HCT116 (cell line): ENCODE measurements at regions not wholly inside any gene's neighbourhood (a gene's known extent, or its start where the extent isn't known, plus 50 kb on each side); places are given as distances from the start of the nearest gene placed in this dataset.

Experiments
- ATAC-seq: fragments of 200-7000 bp; cut with Tn5 transposase; 2 replicates; pipeline ENCODE4 v1.9.1; 2020; ENCODE audit warnings: mild to moderate bottlenecking, moderate library complexity
- BruUV-seq: library from RNA; stranded (reverse); fragments of 400-500 nt; replicated peaks from 2 replicates; lab custom pipeline; 2021; lab: Mats Ljungman, UMichigan
- CTCF ChIA-PET: fragments of 300-600 bp; sonication (Branson Sonifier 250); formaldehyde crosslinking; loops from one replicate; lab custom pipeline; 2021; ENCODE audit warnings: antibody characterized with exemption; lab: Charles Lee
- POLR2A ChIA-PET: fragments of 300-600, 350-600 bp; sonication (Branson Sonifier 250); formaldehyde crosslinking; loops from one replicate; lab custom pipeline; 2021; ENCODE audit warnings: antibody characterized with exemption; lab: Charles Lee
- RAD21 ChIA-PET, 2 experiments: fragments of 300-600 bp; sonication (Branson Sonifier 250); formaldehyde crosslinking; loops; one replicate each; lab custom pipeline; 2023; ENCODE audit warnings: low total read pairs in 2 of 2; ENCODE audit not compliant: uncharacterized antibody in 2 of 2, unreplicated experiment in 2 of 2, low non-redundant PET in 1 of 2; lab: Charles Lee
- DNase-seq: peaks from one replicate; pipeline ENCODE4 v3.0.0-alpha.2; 2010; ENCODE audit warnings: low read depth, low spot score
- H2AFZ ChIP-seq: fragments of 200-600 bp; shearing (Covaris generic), sonication (generic); 2 replicates; pipeline ENCODE4 v1.6.1; 2017; ENCODE audit warnings: low read depth, mixed run types, mixed read lengths, antibody characterized with exemption, low read length; ENCODE audit not compliant: poor library complexity, severe bottlenecking
- H3K27ac ChIP-seq: 2 replicates; pipeline ENCODE4 v1.5.1; 2012; ENCODE audit warnings: low read depth, low read length
- H3K27me3 ChIP-seq: fragments of 200-600 bp; sonication (generic); 2 replicates; pipeline ENCODE4 v1.6.1; 2016; ENCODE audit warnings: mixed run types, low read length, mixed read lengths; ENCODE audit not compliant: insufficient read depth
- H3K36me3 ChIP-seq, 2 experiments: fragments of 200-500 bp in 1 of 2; fragments of 200-600 bp in 1 of 2; sonication (Bioruptor generic) in 1 of 2; sonication (generic) in 1 of 2; 2 replicates each; pipeline versions ENCODE4 v1.5.1 to v1.6.1; 2014 to 2016; ENCODE audit warnings: low read length in 2 of 2, inconsistent platforms in 1 of 2, mixed read lengths in 1 of 2, mixed run types in 1 of 2; ENCODE audit not compliant: insufficient read depth in 2 of 2, control insufficient read depth in 1 of 2
- H3K4me1 ChIP-seq, 2 experiments: fragments of 200-600 bp in 1 of 2; sonication (generic) in 1 of 2; 2 replicates each; pipeline versions ENCODE4 v1.5.1 to v1.6.1; 2012 to 2017; ENCODE audit warnings: low read length in 2 of 2, inconsistent platforms in 1 of 2, mild to moderate bottlenecking in 1 of 2, mixed read lengths in 1 of 2, mixed run types in 1 of 2, moderate library complexity in 1 of 2; ENCODE audit not compliant: insufficient read depth in 2 of 2, control insufficient read depth in 1 of 2
- H3K4me2 ChIP-seq: fragments of 200-600 bp; sonication (generic); 2 replicates; pipeline ENCODE4 v1.6.1; 2017; ENCODE audit warnings: mixed run types, low read length, mixed read lengths
- H3K4me3 ChIP-seq, 2 experiments: fragments of 200-600 bp in 1 of 2; sonication (generic) in 1 of 2; replicated peaks in 1 of 2; 2 replicates each; pipeline ENCODE4 v1.5.1; 2011 to 2016; ENCODE audit warnings: low read length in 2 of 2, control low read depth in 1 of 2, low read depth in 1 of 2, mild to moderate bottlenecking in 1 of 2, mixed read lengths in 1 of 2, mixed run types in 1 of 2
- H3K79me2 ChIP-seq: fragments of 200-600 bp; sonication (generic); 2 replicates; pipeline ENCODE4 v1.6.1; 2017; ENCODE audit warnings: mild to moderate bottlenecking, mixed run types, low read length, moderate library complexity, mixed read lengths; ENCODE audit not compliant: insufficient read depth
- H3K9ac ChIP-seq: fragments of 200-600 bp; sonication (generic); 2 replicates; pipeline ENCODE4 v1.6.1; 2016; ENCODE audit warnings: low read length, mixed read lengths
- H3K9me2 ChIP-seq: fragments of 200-600 bp; sonication (generic), shearing (Covaris generic); 2 replicates; pipeline ENCODE4 v1.6.1; 2017; ENCODE audit warnings: mixed run types, mild to moderate bottlenecking, moderate library complexity; ENCODE audit not compliant: insufficient read depth
- H3K9me3 ChIP-seq, 2 experiments: fragments of 200-500 bp in 1 of 2; fragments of 200-600 bp in 1 of 2; sonication (Bioruptor generic) in 1 of 2; sonication (generic) in 1 of 2; 2 replicates each; pipeline ENCODE4 v1.6.1; 2014 to 2017; ENCODE audit warnings: low read length in 2 of 2, mixed read lengths in 2 of 2, inconsistent platforms in 1 of 2, low read depth in 1 of 2, mild to moderate bottlenecking in 1 of 2, mixed run types in 1 of 2, moderate library complexity in 1 of 2; ENCODE audit not compliant: control insufficient read depth in 1 of 2, insufficient read depth in 1 of 2
- H4K20me1 ChIP-seq: fragments of 200-600 bp; sonication (generic), shearing (Covaris generic); 2 replicates; pipeline ENCODE4 v1.6.1; 2017; ENCODE audit warnings: mixed run types, mild to moderate bottlenecking, moderate library complexity; ENCODE audit not compliant: insufficient read depth
- CBX3 ChIP-seq: IDR thresholded peaks from 2 replicates; pipeline ENCODE4 v1.6.1; 2012; ENCODE audit warnings: low read depth
- CEBPB ChIP-seq: IDR thresholded peaks from 2 replicates; pipeline ENCODE4 v1.6.1; 2012; ENCODE audit warnings: low read depth
- EZH2phosphoT487 ChIP-seq: fragments of 200-600 bp; IDR thresholded peaks from 2 replicates; pipeline ENCODE4 v1.6.1; 2018; ENCODE audit warnings: antibody characterized with exemption, borderline replicate concordance
- MAX ChIP-seq: IDR thresholded peaks from 2 replicates; pipeline ENCODE4 v1.6.1; 2012
- RAD21 ChIP-seq: IDR thresholded peaks from 2 replicates; pipeline ENCODE4 v1.6.1; 2012; ENCODE audit warnings: low read depth, mild to moderate bottlenecking
- REST ChIP-seq: IDR thresholded peaks from 2 replicates; pipeline ENCODE4 v1.6.1; 2012; ENCODE audit warnings: low read depth
- SP1 ChIP-seq: IDR thresholded peaks from 2 replicates; pipeline ENCODE4 v1.6.1; 2012; ENCODE audit warnings: low read depth
- TCF7L2 ChIP-seq: IDR thresholded peaks from 2 replicates; pipeline ENCODE4 v1.7.0; 2011; ENCODE audit warnings: borderline replicate concordance, inconsistent platforms; ENCODE audit not compliant: insufficient read depth, insufficient read length; ENCODE audit errors: extremely low read depth
- intact Hi-C: fragments of 100-400 bp; cut with micrococcal nuclease; formaldehyde crosslinking; loops from 2 replicates; pipeline ENCODE4 v1.10.0; 2022
- TF ChIP-seq, protein P1 (sequence below), 3 experiments: fragments of 200-600 bp in 1 of 3; sonication (generic) in 1 of 3; IDR thresholded peaks in 2 of 3; conservative IDR thresholded peaks in 1 of 3; 2 replicates each; pipeline ENCODE4 v1.5.1; 2012 to 2017; ENCODE audit warnings: low read depth in 2 of 3, low read length in 2 of 3, antibody characterized with exemption in 1 of 3, borderline replicate concordance in 1 of 3, control low read depth in 1 of 3, mild to moderate bottlenecking in 1 of 3, mixed read lengths in 1 of 3, mixed run types in 1 of 3, moderate library complexity in 1 of 3; ENCODE audit not compliant: insufficient read depth in 1 of 3

DNA sequence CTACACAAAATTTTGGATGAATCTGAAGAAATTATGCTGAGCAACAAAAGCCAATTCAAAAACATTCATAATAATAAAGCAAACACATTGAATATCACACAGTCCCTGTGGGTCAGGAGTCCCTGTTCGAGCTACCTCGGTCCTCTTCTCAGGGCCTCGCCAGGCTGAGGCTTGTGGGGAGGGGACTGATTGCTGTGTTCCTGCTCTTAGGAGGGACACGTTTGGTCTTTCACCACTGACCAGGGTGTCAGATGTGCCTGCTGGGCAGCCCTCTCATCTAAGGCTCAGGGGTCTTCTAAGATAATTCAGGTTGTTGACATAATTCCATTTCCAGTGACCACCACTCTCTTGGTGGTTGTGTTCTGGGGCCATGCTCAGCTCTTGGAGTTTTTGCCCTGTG, 233.8 kb upstream of the PPP2R2D start:
- no peak overlapping the region for H3K4me2 ChIP-seq
- ATAC-seq: no peak
- no peak overlapping the region for H3K27ac ChIP-seq
- ChIA-PET RAD21 (no interaction called here), POLR2A (no interaction called here), CTCF (no interaction called here)
- H4K20me1 ChIP-seq: no peaks in the 10 kb centered on the region
- H3K27me3 ChIP-seq: 0 out of 2 replicates have a peak, but pooled peaks cover 3% of the 10 kb centered on the region
- intact Hi-C loops: no loop called here
- no peak overlapping the region for H3K4me3 ChIP-seq
- no peaks in the 10 kb centered on the region for H3K4me1 ChIP-seq
- DNase-seq: no peak
- TF ChIP-seq, protein P1, sequence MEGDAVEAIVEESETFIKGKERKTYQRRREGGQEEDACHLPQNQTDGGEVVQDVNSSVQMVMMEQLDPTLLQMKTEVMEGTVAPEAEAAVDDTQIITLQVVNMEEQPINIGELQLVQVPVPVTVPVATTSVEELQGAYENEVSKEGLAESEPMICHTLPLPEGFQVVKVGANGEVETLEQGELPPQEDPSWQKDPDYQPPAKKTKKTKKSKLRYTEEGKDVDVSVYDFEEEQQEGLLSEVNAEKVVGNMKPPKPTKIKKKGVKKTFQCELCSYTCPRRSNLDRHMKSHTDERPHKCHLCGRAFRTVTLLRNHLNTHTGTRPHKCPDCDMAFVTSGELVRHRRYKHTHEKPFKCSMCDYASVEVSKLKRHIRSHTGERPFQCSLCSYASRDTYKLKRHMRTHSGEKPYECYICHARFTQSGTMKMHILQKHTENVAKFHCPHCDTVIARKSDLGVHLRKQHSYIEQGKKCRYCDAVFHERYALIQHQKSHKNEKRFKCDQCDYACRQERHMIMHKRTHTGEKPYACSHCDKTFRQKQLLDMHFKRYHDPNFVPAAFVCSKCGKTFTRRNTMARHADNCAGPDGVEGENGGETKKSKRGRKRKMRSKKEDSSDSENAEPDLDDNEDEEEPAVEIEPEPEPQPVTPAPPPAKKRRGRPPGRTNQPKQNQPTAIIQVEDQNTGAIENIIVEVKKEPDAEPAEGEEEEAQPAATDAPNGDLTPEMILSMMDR (IDR thresholded peaks at IDR 0.05 in 2 of 3, conservative IDR thresholded peaks at IDR 0.05 in 1 of 3; ENCODE audit: borderline replicate concordance in 1 of 3, insufficient read depth in 1 of 3, low read depth in 2 of 3, low read length in 2 of 3): no peak
- TF ChIP-seq CBX3 (no peak), REST (no peak), TCF7L2 (no peak), SP1 (no peak), EZH2phosphoT487 (no peak), RAD21 (no peak), MAX (no peak), CEBPB (no peak)
- no peaks in the 10 kb centered on the region for H3K9me2 ChIP-seq
- no TSS peak for BruUV-seq
- no peak overlapping the region for H3K9ac ChIP-seq
- H3K79me2 ChIP-seq: no peaks in the 10 kb centered on the region
- no peaks in the 10 kb centered on the region for H3K36me3 ChIP-seq
- H3K9me3 ChIP-seq: no peaks in the 10 kb centered on the region
- no peak overlapping the region for H2AFZ ChIP-seq
